Umbilical cord (tissue), 1 donor: ENCODE measurements at regions not wholly inside any gene's neighbourhood (a gene's known extent, or its start where the extent isn't known, plus 50 kb on each side); places are given as distances from the start of the nearest gene placed in this dataset.

ENCODE experiments used
- DNase-seq: peaks from one replicate; pipeline ENCODE4 v3.0.0-alpha.2; 2015; ENCODE audit warnings: low spot score

DNA sequence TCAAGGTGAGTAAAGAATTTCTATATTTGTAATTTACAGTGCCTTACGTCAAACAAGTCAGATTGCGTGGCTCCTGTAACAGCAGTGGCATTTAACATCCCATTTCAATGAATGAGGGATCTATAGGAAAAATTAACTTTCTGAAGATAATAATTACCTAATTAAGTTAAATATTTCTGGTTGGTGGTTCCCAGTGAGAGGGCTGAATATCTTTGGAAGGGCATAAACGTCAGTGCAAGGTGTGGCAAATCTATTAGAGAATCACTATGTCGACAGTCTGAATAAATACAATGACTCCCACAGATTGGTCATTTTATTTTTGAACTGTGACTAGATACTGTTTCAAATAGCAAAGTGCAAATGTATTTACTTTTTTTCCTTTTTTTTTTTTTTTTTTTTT is 80.0 kb downstream of the S1PR1 start:
- DNase-seq, result no peak

DNA sequence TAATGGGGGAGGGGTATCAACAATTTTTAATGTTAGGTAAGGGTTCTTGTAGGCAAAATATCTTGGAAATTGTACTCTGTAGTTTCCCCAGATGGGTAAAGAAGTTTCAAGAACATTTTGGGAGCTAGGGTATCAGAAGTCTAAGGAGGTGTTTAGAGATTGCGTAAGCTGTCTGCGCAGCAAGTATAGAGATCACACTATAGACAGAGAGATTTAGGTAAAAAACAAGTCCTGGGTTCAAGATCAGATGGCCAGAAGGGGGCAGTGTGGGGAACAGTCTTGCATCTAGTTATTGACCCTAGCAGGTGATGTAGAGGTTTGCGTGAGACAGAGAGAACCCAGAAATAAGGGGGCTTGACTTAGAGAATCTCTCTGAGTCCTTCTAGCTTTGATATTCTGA is 80.8 kb downstream of the S1PR1 start:
- DNase-seq, result no peak

DNA sequence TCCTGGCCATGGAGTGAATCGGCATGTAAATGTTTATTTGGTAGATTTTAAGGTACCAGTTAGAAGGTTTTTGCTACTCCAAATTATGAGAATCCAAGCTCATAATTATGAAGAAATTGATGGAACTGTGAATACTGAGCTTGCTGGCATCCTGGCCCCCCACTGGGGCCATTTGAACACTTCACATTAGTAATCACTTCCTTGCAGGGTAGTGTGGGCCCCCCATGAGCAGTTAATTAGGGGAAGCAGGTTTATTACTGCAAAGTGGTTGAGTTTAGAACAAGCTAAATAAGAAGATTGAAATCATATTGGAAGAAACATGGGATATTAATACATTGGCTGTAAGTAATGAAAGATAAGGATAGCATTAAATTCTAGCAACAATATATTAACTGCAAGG is 86.7 kb downstream of the S1PR1 start:
- no peak for DNase-seq

DNA sequence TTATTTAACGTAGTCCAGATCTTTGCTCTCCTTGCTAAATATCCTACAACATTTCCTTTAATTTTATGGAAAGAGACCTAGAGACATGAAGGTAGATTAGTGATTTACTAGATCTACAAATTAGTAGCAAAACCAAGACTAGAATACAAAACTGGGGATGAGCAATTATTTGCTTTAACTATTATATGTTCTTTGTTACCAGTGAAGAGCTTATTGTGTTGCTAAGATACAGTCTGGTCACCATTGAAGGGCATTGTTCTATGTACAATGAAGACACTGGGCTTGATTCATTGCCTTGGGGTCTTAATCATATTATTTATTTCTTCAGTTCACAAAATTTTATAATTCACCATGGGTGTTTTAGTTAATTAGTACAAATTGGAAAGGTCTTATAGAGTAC is 88.3 kb downstream of the S1PR1 start:
- DNase-seq, result no peak

DNA sequence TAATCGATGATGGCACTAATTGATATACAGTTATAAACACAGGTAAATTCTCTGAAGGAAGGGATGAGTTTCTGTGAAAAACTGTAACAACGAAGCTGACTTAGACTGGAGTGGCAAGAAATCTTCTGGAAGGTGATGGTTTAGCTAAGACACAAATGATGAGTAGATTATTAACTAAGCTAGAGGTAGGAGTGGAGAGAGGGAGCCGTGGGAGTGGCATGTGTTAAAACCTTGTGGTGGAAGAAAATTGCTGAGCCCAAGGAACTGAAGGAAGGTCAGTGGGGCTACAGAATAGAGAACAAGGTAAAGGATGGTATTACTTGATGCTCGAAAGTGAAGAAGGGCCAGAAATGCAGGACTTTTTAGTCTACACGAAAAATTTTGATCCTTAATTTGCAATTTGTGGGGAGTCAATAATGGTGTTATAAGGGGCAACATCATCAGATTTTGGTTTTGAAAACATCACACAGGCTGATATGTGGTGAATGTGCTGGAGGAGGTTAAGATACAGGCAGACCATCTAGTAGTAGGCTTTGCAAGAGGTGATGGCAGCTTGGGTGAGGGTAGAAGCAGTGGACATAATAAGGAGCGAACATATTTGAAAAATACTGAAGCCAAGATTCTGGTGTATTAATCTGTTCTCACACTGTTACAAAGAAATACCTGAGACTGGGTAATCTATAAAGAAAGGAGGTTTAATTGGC is 93.8 kb downstream of the S1PR1 start:
- no peak for DNase-seq

DNA sequence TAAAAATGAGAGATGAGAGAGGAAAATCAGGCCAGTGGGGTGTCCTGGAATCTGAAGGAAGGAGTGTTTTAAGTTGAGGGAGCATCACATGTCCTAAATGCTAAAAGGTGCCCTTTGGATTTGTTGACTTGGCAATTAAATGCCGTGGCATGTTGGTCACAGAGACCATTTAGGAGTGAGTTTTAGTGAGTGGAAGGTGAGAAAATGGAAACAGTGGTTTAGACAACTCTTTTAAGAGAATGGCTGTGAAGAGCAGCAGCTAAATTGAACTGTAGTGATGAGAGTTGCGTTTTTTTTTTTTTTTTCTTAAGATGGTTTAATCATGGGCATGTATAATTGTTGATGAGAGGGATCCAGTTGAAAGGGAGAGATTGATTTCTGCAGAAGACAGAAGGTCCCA is 95.0 kb downstream of the S1PR1 start:
- no peak for DNase-seq

DNA sequence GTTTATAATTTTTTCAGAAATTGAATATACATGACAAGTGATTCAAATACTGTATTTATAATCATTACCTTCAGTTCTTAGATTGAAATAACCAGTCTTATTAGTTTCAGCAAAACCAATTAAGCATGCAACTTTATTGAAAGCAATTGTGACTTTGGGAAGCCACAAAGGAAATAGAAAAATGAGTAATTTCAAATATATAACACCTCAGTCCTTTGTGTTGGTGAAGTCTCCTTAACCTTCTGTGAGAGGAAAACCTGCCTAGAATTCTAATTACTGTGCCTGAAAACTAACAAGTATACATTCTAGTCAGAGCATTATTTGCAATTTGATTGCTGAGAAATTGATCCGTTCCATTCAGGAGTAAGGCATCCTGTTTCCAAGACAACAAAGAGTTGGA is 95.8 kb downstream of the S1PR1 start:
- DNase-seq, result no peak

DNA sequence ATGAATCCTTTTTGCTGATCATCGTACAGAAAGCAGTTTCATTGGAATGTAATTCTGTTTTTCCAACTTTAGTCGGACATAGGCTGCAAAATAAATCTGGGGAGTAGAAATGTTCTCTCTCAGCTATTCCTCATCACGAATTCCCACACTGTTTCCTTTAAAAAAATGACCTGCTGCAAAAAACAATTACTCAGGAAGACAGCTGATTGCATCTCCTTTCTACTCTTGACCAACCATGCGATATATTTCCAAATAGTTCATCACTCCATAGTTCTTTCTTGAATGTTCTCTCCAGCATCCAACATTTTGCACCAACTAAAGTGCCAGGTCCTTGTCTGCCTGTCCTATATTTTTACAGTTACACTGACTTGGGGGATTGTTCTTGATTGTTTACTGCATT is 96.4 kb downstream of the S1PR1 start:
- no peak for DNase-seq

DNA sequence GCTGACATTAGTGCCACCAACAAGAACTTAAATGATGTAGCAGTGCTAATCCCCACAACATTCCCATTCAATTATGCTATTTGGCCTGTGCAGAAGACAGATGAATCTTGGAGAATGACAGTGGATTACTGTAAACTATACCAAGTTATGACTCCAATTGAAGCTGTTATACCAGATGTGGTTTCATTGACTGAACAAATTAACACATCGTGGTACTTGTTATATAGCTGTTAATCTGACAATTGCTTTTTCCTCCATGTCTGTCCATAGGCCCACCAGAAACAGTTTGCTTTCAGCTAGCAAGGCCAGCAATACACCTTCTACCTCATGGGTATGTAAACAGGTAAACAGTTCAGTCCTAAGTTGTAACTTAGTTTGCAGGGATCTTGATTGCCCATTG is 101.1 kb downstream of the S1PR1 start:
- DNase-seq, result no peak

DNA sequence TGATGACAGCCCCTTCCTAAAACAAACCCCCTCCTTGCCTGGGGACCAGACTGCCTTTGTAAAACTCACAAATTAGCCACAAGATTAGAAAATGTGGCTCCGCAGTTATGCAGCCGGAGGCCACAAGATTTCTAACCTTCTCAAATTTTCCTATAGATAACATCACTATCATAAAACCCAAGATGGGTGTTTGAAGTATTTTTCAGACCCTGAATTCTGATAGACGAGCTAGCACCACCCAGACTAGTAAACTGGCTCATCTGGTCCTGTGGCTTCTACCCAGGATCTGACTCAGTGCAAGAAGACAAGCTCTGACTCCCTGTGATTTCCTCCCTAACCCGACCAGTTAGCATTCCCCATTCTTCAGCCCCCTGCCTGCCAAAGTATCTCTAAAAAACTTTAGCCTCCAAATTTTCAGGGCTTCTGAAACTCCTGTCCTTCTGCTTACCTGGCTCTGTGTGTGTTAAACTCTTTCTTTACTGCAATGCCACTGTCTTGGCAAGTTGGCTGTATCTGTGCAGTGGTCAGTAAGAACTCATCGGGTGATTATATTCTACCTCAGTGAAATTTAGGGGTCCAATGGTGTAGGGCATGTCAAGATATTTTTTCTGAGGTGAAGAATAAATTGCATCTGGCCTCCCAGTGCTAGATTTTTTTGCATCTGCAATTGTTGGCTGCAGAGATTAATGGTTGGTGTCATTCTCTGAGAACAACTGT is 102.1 kb downstream of the S1PR1 start:
- DNase-seq, result no peak

DNA sequence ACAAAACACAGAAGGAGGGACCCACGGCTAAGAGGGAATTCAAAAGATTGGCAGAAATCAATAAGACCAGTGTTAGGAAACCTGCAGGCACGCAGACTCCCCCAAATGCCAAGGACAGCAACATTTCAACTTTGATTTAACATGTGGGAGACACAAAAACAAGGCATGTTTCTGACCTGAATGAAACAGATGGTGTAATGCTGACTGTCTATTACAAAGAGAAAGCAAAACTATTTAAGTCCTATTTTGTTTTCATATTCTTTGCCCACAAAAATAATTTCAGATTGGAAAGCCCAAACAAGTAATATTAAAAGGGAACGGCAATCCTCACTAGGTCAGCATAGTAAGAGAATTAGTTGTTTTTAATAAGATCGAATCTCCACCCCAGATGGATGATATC is 107.9 kb downstream of the S1PR1 start:
- no peak for DNase-seq

DNA sequence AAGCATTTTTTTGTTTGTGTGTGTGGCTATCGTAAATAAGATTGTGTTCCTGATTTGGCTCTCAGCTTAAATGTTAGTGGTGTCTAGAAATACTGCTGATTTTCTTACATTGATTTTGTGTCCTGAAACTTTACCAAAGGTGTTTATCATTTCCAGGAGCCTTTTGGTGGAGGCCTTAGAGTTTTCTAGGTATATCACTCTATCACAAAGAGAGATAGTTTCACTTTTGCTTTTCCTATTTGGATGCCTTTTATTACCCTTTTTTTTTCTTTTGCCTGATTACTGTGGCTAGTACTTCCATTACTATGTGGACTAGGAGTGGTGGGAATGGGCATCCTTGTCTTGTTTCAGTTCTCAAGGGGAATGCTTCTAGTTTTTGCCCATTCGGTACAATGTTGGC is 109.6 kb downstream of the S1PR1 start:
- DNase-seq, result no peak

DNA sequence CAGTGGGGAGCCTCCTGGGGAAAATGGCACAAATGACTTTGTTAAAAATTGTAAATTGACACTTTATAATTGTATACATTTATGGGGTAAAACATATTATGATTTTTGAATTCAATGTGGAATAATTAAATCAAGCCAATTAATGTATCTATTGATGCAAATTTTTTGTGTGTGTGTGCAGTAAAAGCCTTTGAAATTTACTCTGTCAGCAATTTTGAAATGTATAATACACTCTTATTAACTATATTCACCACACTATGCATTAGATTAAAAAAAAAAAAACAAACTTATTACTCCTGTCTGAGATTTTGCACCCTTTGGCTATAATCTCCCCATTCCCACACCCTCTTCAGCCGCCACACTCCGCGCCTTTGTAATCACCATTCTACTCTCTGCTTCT is 119.2 kb downstream of the S1PR1 start:
- no peak for DNase-seq

DNA sequence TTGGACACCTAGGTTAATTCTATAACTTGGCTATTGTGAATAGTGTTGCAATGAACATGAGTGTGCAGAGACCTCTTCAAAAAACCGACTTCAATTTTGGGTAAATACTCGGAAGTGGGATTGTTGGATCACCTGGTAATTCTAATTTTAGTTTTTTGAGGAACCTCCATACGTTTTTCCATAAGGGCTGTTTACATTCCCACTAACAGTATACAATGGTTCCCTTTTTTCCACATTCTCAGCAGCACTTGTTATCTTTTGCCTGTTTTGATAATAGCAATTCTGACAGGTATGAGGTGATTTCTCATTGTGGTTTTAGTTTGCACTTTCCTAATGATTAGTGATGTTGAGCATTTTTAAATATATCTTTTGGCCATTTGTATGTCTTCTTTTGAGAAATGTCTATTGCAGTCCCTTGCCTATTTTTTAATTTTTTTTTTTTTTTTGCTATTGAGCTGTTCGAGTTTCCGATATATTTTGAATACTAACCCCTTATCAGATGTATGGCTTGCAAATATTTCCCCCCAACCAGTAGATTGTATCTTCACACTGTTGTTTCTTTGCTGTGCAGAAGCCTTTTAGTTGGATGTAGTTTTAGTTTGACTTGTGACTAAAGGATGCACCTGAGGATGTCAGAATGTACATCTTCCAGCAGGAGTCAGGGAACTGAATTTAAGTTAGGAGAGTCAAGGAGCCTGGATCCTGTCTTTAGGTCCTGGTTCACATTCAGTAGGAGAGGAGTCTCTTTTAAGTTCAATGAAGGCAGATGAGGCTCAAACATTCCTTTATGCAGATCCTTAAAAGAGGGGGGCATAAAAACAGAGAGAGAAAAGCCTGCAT is 120.0 kb downstream of the S1PR1 start:
- no peak for DNase-seq

DNA sequence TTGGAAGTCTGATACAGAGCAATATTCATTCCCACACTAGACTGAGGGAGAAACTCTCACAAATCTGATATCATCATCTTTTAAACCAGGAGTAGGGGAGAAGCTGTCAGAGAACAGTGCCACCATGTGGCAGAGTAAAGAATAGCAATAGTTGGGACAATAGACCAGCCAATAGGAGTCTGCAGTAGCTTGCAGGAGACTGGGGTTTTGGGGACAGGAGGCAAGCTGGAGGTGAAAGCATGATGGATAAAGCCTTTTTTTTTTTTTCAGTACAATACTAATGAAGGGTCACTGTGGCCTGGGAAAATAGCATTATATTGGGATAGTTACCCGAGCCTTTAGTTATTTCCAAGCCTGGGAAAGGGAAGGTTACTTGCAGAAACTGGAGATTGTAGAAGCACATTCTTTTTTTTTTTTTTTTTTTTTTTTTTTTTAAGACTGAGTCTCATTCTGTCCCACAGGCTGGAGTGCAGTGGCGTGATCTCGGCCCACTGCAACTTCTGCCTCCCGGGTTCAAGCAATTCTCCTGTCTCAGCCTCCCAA is 120.7 kb downstream of the S1PR1 start:
- DNase-seq, result peak; percentile 82

DNA sequence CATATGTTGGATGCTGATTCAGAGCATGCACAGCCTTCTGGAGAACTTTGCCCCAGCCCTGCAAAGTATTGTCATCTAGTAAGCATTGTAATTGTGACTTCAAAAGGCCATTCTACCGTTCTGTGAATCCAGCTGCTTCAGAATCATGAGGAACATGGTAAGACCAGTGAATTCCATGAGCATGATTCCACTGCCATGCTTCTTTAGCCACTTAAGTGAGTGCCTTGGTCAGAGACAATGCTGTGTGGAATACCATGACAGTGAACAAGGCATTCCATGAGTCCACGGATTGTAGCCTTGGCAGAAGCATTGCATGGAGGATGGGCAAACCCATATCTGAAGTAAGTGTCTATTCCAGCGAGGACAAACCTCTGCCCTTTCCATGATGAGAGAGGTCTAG is 123.7 kb downstream of the S1PR1 start:
- DNase-seq, result no peak

DNA sequence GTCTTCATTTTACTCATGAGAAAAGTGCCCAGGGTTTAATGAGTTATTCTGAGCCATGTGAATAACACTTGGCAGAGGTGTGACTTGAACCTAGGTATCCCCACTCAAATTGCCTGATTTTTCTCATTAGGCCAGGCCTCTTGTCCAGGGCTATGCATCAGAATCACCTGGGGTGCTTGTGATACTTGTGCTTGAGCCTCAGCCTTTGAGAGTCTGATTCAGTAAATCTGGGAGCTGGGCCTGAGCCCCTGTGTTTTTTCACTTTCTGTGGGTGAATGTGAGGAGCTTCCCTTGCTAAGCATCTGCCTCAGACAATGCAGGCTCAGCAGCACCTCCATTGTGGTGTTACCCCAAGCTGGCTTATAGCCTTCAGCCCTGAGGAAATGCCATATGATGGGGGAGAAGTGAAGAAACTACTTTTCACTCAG is 127.1 kb downstream of the S1PR1 start:
- DNase-seq, result no peak

DNA sequence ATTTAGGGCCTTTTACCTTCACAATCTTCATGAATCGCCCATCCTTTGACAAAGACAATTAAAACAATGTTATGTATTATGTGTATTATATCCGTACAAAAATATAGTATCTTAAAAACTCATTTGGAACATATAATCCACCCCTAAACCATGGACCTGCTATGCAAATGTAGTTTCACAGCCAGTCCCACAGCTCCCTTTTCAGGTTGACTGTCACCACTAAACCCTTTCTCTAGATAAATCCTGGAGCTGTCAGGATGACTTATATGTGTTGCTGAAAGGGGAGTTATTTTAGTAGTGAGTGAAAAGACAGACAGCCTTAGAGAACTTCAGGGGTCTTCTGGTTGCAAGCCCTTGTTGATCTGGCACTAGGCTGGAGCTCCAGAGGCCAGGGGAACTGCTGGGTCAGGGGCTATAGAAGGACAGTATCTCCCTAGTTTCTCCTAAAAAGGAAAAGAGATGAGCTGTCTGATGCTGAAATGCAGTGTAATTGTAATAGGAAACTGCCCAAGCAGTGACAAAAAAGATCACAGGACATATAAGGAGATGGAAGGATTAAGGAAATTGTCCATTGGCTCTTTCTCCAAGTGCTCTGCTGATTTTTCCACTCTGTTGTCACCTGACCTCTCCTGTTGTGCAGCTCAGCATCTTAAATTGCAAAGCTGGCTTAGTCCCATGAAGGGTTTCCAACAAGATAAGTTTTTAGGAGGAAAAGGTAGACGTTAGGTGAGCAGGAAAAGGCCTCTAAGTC is 127.7 kb downstream of the S1PR1 start:
- no peak for DNase-seq

DNA sequence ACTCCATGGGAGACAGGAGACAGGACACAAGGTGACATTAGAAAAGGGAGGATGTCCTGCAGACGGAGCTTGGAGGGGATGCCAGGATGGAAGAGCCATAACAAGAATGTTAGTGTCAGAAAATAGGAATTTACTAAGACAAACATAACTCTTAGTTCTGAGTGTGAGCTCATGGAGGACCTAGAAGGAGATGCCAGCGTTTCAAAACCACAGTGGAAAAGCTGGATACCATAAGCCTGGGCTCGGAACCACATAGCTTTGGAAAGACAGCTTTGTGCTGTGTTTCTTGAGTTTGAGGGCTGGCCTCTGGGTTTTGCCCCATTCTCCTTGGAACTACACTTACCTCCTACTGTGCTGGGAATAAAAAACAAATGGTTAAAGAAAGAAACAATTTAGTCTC is 128.4 kb downstream of the S1PR1 start:
- DNase-seq, result no peak

DNA sequence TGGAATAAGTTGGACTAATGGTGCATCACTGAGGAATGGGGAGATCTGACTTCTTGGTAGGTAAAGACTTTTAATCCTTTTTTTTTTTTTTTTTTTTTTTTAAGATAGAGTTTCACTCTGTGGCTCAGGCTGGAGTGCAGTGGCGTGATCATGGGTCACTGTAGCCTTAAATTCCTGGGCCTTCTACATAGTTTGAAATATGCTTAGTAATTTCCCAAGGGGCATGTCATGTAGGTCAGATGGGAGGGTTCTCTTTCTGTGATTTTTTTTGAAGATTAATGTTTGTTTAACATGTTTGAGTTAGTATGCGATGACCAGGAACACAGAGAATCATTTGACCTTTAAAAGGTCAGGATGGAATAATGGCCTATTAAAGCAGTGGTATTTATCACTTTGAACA is 129.1 kb downstream of the S1PR1 start:
- DNase-seq, result no peak

DNA sequence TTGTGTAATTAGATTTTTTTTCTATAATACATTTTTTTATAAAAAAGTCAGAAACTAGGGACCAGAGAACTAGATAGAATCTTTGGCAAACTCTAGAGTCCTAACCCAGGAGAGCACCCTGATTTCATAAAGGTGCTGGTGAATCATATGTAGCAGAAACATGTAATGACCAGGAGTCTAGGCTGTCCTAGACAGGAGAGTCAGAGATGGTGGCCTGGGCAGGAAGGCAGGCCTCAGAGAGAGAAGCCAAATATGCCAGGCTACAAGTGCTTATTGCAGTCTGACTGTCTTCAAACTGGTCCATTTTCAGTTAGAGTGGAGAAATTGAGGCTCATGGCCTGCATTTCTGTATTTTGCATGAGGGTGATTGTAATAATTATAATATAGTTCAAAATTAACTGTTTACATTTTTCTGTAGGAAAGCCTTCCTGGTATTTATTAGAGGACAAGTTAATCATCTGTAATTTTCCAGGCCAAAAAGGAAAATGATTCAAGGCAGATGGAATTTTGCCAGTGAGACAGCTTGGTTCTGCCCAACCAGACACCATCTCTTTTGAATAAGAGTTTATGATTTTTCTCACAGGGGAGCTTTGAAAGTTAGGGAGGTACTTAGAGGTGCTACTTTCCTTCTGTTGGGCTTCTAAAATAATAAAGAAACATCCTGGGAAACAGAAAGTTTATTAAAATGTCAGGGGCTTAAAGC is 129.8 kb downstream of the S1PR1 start:
- peak; percentile 57 for DNase-seq
